WTC11 (cell line): ENCODE measurements at regions not wholly inside any gene's neighbourhood (a gene's known extent, or its start where the extent isn't known, plus 50 kb on each side); places are given as distances from the start of the nearest gene placed in this dataset.

Source experiments
- CTCF ChIP-seq: fragments of 200-600 bp; IDR thresholded peaks from 2 replicates; pipeline ENCODE4 v1.8.0; 2022; ENCODE audit warnings: antibody characterized with exemption
- ELF4 ChIP-seq: sonication (generic); formaldehyde crosslinking; IDR thresholded peaks from 2 replicates; pipeline ENCODE4 v1.8.1; 2022; ENCODE audit warnings: low read depth, mild to moderate bottlenecking, moderate library complexity, missing genetic modification reagents
- IRF2 ChIP-seq: sonication (generic); formaldehyde crosslinking; IDR thresholded peaks from 2 replicates; pipeline ENCODE4 v1.8.0; 2022; ENCODE audit warnings: low read depth, missing genetic modification reagents, borderline replicate concordance
- NR1H2 ChIP-seq: sonication (generic); formaldehyde crosslinking; IDR thresholded peaks from 2 replicates; pipeline ENCODE4 v1.9.0; 2021; ENCODE audit warnings: mild to moderate bottlenecking, moderate library complexity, missing genetic modification reagents
- SMAD4 ChIP-seq: sonication (generic); formaldehyde crosslinking; IDR thresholded peaks from 2 replicates; pipeline ENCODE4 v1.8.0; 2022; ENCODE audit warnings: mild to moderate bottlenecking, missing genetic modification reagents

- TF ChIP-seq NR1H2 (CRISPR knock-in tag) (no peak), CTCF (no peak), IRF2 (CRISPR knock-in tag) (no peak), ELF4 (CRISPR knock-in tag) (no peak), SMAD4 (no peak)
Measured at GRCh38 chr13:76470991-76471390, 415.2 kb downstream of the KCTD12 start.
